Activated CD4-positive, alpha-beta T cell treated with anti-CD3 and anti-CD28 coated beads, Interleukin-2, amount 10 ng/mL, durations not matched to agents 7 days and 5 days (primary cell): ENCODE measurements at regions not wholly inside any gene's neighbourhood (a gene's known extent, or its start where the extent isn't known, plus 50 kb on each side); places are given as distances from the start of the nearest gene placed in this dataset.
"Not testable (repeated sequence)": the region's sequence is repeated elsewhere in the genome, so short reads cannot be mapped to it uniquely, and the experiment has no call there.

Experiments used
- CTCF ChIA-PET: fragments of 350-600 bp; sonication (Branson Sonifier 250); formaldehyde crosslinking; loops from one replicate; lab custom pipeline; 2021; ENCODE audit warnings: antibody characterized with exemption; lab: Charles Lee
- POLR2A ChIA-PET: fragments of 350-600 bp; sonication (Branson Sonifier 250); formaldehyde crosslinking; loops from one replicate; lab custom pipeline; 2021; ENCODE audit warnings: antibody characterized with exemption; lab: Charles Lee
- DNase-seq: peaks from one replicate; pipeline ENCODE4 v3.0.0-alpha.2; 2020
- H3K27ac Mint-ChIP-seq: one replicate; pipeline ENCODE4 v1.8.0; 2021; ENCODE audit warnings: mild to moderate bottlenecking, moderate library complexity, mixed read lengths
- H3K27me3 Mint-ChIP-seq: one replicate; pipeline ENCODE4 v1.8.0; 2021; ENCODE audit warnings: mixed read lengths
- H3K36me3 Mint-ChIP-seq: one replicate; pipeline ENCODE4 v1.8.0; 2021; ENCODE audit warnings: low read depth, mixed read lengths
- H3K4me1 Mint-ChIP-seq: one replicate; pipeline ENCODE4 v1.8.0; 2021; ENCODE audit warnings: mixed read lengths
- H3K4me3 Mint-ChIP-seq: one replicate; pipeline ENCODE4 v1.8.0; 2021; ENCODE audit warnings: mild to moderate bottlenecking, moderate library complexity, mixed read lengths
- H3K9me3 Mint-ChIP-seq: one replicate; pipeline ENCODE4 v1.8.0; 2021; ENCODE audit warnings: mixed read lengths

DNA sequence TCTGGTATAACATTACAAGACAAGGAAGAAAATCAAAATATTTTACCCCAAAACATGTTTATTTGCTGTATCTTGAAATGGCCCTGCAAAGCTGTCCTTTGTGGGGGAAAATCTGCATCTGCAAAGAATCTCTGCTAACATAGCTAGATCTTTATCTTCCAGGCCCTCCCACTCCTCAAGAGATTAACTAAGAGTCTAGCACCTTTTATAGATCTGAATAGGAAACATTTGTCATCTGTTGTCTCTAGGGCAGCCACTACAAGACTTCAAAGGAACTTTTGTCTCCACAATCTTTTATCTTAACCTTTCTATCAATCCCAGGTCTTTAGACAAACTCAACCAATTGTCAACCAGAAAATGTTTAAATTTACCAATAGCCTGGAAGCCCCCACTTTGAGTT lies 427.6 kb upstream of the ID2 start:
- Mint-ChIP-seq H3K9me3 (peaks cover 12% of the 10 kb centered on the region), H3K4me1 (peaks cover 10% of the 10 kb centered on the region)
- POLR2A ChIA-PET, DNase-seq, H3K36me3 Mint-ChIP-seq, H3K27me3 Mint-ChIP-seq, H3K27ac Mint-ChIP-seq, H3K4me3 Mint-ChIP-seq: not testable (repeated sequence)
- CTCF ChIA-PET, result interaction anchor here (1.0 to 1.4 kb wide), 2 partner anchors 10 to 17 kb away, joined by 4 read pairs; no protein-coding TSS in a partner anchor

DNA sequence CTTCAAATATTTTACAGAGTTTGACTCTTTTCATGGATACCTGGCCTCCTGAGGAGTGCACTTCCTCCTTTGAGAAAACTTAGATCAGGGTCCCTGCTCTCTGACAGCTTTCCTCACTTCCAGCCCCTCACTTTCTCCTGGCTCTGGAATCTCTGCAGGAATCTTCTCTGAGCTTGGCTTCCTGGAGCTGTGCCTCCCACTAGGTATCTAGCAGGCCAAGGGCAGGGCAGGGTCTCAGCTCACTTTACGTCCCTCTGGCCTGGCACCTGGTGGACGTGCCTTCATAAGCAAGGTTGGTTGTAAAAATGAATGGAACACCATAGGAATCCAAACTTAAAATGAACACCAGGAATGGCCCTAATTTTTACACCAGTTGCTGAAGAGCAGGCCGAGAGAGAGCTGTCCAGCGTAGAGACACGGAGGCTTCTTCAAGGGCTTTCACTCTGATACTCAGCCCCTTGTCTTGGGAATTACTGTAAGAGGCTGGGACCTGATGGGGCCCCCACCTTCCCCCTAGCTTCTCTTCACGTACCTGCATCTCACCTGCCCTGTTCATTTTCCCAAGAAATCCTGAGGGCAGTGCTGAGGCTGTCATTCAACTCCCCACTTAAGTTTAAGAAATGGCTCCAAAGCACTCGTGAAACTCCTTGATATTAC lies 426.9 kb upstream of the ID2 start:
- POLR2A ChIA-PET, result no interaction called here
- Mint-ChIP-seq H3K36me3 (peaks cover 6% of the 10 kb centered on the region), H3K4me3 (no peak overlapping the region), H3K27me3 (no peaks in the 10 kb centered on the region), H3K9me3 (peaks cover 10% of the 10 kb centered on the region), H3K27ac (no peak overlapping the region), H3K4me1 (peaks cover 10% of the 10 kb centered on the region)
- DNase-seq, result no peak
- CTCF ChIA-PET, result interaction anchor here (1.0 kb wide), 1 partner anchor 38 kb away, joined by 3 read pairs; no protein-coding TSS in a partner anchor

DNA sequence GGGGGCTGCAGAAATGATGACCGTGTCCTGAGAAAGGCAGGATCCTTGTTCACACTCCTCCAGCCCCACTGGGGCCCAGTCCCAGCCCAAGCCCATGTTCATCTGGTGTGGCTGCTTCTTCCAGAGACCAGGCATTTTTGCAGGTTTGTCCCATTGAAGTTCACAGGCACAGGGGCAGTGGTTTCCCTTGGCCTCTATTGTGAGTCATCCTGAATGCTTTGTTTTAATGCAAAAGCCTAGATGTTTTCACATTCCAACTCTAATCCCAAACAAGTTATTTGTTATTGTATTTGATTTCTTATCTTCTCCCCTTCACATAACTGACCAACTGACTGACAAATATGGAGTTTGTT lies 426.4 kb upstream of the ID2 start:
- Mint-ChIP-seq H3K27me3 (no peaks in the 10 kb centered on the region), H3K4me3 (no peak overlapping the region), H3K36me3 (peaks cover 6% of the 10 kb centered on the region), H3K27ac (no peak overlapping the region), H3K4me1 (peaks cover 10% of the 10 kb centered on the region), H3K9me3 (peaks cover 9% of the 10 kb centered on the region)
- no peak for DNase-seq
- CTCF ChIA-PET, result interaction anchor here (1.0 kb wide), 1 partner anchor 38 kb away, joined by 3 read pairs; no protein-coding TSS in a partner anchor
- POLR2A ChIA-PET, result no interaction called here

GRCh38 chr2:8256905-8257304 lies 425.0 kb upstream of the ID2 start:
- POLR2A ChIA-PET, result no interaction called here
- H3K4me3 Mint-ChIP-seq, result no peak overlapping the region

DNA sequence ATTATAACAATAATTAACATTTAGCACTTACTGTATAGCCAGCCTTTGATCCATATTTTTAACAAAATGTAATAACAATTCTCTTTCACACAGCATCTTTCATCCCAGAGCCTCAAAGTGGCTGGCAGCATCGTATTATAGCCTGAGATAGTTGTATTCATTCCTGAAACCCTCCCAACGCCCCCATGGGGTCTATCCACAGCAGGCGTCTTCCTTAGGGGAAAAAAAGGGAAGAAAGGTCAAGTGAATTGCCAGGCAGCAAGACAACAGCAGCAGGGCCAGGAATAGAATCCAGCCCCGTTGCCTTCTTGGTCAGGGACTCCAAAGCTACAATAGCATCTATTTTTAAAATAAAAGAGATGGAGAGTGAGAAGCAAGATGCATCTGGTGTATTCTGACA lies 424.4 kb upstream of the ID2 start:
- H3K27me3 Mint-ChIP-seq, result peaks cover 3% of the 10 kb centered on the region
- DNase-seq, result no peak
- no peak overlapping the region for H3K27ac Mint-ChIP-seq
- peaks cover 6% of the 10 kb centered on the region for H3K36me3 Mint-ChIP-seq
- ChIA-PET POLR2A (interaction anchor here (0.7 kb wide), 1 partner anchor 37 kb away, joined by 4 read pairs; no protein-coding TSS in a partner anchor), CTCF (interaction anchor here (1.2 kb wide), 1 partner anchor 18 kb away, joined by 3 read pairs; no protein-coding TSS in a partner anchor)
- no peak overlapping the region for H3K4me3 Mint-ChIP-seq
- peaks cover 10% of the 10 kb centered on the region for H3K4me1 Mint-ChIP-seq
- H3K9me3 Mint-ChIP-seq, result peaks cover 2% of the 10 kb centered on the region

More at GRCh38 chr2:8256905-8257304, 425.0 kb upstream of the ID2 start:
- DNase-seq, result no peak
- CTCF ChIA-PET, result no interaction called here
- Mint-ChIP-seq H3K27ac (no peak overlapping the region), H3K9me3 (peaks cover 2% of the 10 kb centered on the region), H3K27me3 (peaks cover 3% of the 10 kb centered on the region), H3K4me1 (peaks cover 10% of the 10 kb centered on the region), H3K36me3 (peaks cover 6% of the 10 kb centered on the region)

DNA sequence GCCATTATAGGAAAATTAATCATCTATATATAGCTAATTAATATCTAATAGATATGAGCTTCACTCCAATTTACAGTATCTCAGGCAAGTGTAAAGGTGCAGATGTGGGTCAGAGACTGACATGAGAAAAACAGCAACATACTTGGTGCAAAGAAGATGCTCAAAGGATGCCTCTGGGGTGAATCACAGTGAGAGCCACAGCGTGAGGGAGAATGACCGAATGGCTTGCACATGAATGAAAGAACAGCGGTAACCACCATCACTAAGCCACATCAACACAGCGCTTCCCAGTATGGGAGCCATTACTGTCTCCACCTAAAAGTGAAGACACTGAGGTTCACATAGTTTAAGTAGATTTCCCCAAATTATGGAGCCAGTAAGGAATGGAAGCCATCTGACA lies 423.4 kb upstream of the ID2 start:
- peaks cover 3% of the 10 kb centered on the region for H3K27me3 Mint-ChIP-seq

DNA sequence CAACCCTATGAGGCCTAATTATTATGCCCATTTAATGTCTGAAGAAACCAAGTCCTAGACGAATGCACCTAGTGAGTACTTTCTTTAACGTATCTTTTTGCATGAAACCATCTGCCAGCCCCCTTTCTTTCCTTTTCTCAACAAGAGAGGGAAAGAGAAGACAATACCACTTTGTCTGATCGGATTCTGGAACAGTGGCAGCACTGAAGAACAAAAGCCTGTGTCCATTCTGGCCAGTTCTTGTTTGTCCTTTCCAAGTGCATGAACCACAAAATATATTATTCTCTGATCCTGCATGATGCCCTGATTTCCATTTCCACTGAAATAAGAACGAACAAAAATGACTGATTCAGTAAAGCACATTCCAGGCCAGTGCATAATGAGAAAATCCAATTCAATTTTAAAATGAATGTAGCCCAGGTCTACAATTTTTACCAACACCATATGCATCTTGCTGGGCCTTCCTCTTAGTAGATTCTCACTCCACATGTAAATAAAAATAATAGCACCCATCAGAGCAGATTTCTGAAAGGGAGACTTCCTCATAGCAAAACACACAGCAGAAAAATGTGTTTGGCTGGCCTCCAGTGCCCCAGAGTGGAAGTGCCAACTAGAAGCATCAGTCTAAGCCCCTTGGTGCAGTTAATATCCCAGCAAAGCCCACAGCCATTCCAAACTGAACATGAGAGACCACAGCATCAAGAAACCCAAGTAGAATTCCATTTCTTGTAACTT lies 422.6 kb upstream of the ID2 start:
- Mint-ChIP-seq H3K4me3 (no peak overlapping the region), H3K27ac (no peak overlapping the region), H3K9me3 (no peaks in the 10 kb centered on the region), H3K27me3 (peaks cover 3% of the 10 kb centered on the region), H3K4me1 (peaks cover 3% of the 10 kb centered on the region), H3K36me3 (peaks cover 2% of the 10 kb centered on the region)
- CTCF ChIA-PET, result interaction anchor here (1.4 kb wide), 1 partner anchor 233 kb away, joined by 5 read pairs; no protein-coding TSS in a partner anchor
- POLR2A ChIA-PET, result no interaction called here
- no peak for DNase-seq

More for the DNA sequence above, 423.4 kb upstream of the ID2 start:
- ChIA-PET CTCF (interaction anchor here (1.2 kb wide), 1 partner anchor 19 kb away, joined by 3 read pairs; no protein-coding TSS in a partner anchor), POLR2A (interaction anchor here (0.7 kb wide), 1 partner anchor 38 kb away, joined by 4 read pairs; no protein-coding TSS in a partner anchor)
- H3K9me3 Mint-ChIP-seq, result peaks cover 2% of the 10 kb centered on the region
- H3K36me3 Mint-ChIP-seq, result peaks cover 6% of the 10 kb centered on the region
- H3K4me1 Mint-ChIP-seq, result peaks cover 10% of the 10 kb centered on the region
- no peak overlapping the region for H3K4me3 Mint-ChIP-seq
- H3K27ac Mint-ChIP-seq, result no peak overlapping the region
- DNase-seq, result no peak

DNA sequence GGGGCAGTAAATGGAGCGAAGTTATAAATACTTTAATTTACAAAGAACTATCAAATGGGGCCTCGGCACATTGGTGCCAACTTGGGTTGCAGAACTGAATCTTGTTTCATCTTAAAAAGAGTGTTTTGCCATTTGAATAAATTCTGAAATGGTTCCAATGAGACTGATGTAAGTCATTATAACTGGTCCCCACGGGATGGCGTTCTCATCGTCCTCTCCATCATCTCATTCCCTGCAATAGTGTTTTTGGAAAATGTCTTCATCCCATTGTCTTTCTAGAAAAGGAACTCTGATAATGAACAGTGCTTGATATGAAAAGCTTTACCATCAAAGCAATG lies 422.0 kb upstream of the ID2 start:
- H3K36me3 Mint-ChIP-seq, result peaks cover 2% of the 10 kb centered on the region
- H3K4me3 Mint-ChIP-seq, result no peak overlapping the region
- ChIA-PET POLR2A (no interaction called here), CTCF (interaction anchor here (1.2 to 1.4 kb wide), 2 partner anchors 41 to 233 kb away, joined by 3 to 5 read pairs; no protein-coding TSS in a partner anchor)
- H3K27me3 Mint-ChIP-seq, result peaks cover 3% of the 10 kb centered on the region
- DNase-seq, result no peak
- H3K9me3 Mint-ChIP-seq, result no peaks in the 10 kb centered on the region
- H3K27ac Mint-ChIP-seq, result no peak overlapping the region
- H3K4me1 Mint-ChIP-seq, result no peaks in the 10 kb centered on the region

DNA sequence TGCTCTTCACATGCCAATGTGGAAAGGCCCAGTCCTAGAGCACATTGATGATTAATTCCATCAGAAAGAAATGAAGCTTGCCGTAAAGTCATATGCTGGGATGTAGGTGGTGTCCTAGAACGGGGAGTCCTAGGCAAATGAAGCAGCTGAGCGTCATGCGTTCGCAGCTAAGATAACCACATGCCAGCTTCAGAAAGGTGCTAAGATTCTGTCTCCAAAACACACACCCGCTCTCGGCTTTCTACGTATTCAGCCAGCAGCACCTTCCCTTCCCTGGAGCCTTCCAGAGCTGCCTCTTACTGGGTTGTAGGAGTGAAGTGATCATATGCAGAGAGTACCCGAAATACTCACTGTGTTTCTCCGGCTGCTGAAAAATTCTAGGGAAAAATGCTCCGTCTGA lies 421.6 kb upstream of the ID2 start:
- Mint-ChIP-seq H3K36me3 (peaks cover 2% of the 10 kb centered on the region), H3K4me3 (no peak overlapping the region), H3K27me3 (peaks cover 3% of the 10 kb centered on the region), H3K27ac (no peak overlapping the region), H3K9me3 (no peaks in the 10 kb centered on the region), H3K4me1 (no peaks in the 10 kb centered on the region)
- CTCF ChIA-PET, result interaction anchor here (0.6 to 1.8 kb wide), 4 partner anchors 9 to 234 kb away, joined by 3 to 5 read pairs (median 4); no protein-coding TSS in a partner anchor
- POLR2A ChIA-PET, result no interaction called here
- DNase-seq, result no peak

DNA sequence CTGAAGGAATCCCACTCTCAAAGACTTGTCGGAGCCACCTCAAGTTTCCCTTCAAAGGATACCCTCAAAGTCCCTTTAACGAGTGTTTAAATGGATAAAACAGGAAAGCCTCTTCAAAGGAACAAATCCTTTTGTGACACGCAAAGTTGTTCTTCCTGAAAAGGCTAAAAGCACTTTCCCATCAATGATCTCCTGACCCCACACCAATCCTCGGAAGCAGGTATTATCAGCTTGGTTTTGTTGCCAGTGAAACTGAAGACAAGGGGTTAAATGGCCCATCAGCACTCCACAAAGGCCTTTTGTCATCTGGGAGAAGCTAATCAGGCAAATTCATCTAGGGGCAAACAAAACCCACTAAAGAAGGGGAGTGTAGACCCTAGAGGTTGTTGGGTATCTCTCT lies 418.0 kb upstream of the ID2 start:
- H3K9me3 Mint-ChIP-seq, result no peaks in the 10 kb centered on the region
- POLR2A ChIA-PET, result no interaction called here
- no peak for DNase-seq
- H3K36me3 Mint-ChIP-seq, result peaks cover 2% of the 10 kb centered on the region
- H3K27ac Mint-ChIP-seq, result no peak overlapping the region
- CTCF ChIA-PET, result interaction anchor here (0.6 to 1.4 kb wide), 3 partner anchors 10 to 145 kb away, joined by 3 to 4 read pairs (median 4); no protein-coding TSS in a partner anchor
- peaks cover 3% of the 10 kb centered on the region for H3K27me3 Mint-ChIP-seq
- H3K4me3 Mint-ChIP-seq, result no peak overlapping the region
- no peaks in the 10 kb centered on the region for H3K4me1 Mint-ChIP-seq

GRCh38 chr2:8264981-8265380 lies 416.9 kb upstream of the ID2 start:
- no peaks in the 10 kb centered on the region for H3K4me1 Mint-ChIP-seq
- H3K4me3 Mint-ChIP-seq, result no peak overlapping the region
- H3K27me3 Mint-ChIP-seq, result peaks cover 3% of the 10 kb centered on the region
- DNase-seq, result no peak
- H3K27ac Mint-ChIP-seq, result no peak overlapping the region
- H3K9me3 Mint-ChIP-seq, result peaks cover under 1% of the 10 kb centered on the region
- ChIA-PET CTCF (interaction anchor here (1.4 kb wide), 2 partner anchors 10 to 20 kb away, joined by 3 read pairs; no protein-coding TSS in a partner anchor), POLR2A (no interaction called here)
- peaks cover 2% of the 10 kb centered on the region for H3K36me3 Mint-ChIP-seq

DNA sequence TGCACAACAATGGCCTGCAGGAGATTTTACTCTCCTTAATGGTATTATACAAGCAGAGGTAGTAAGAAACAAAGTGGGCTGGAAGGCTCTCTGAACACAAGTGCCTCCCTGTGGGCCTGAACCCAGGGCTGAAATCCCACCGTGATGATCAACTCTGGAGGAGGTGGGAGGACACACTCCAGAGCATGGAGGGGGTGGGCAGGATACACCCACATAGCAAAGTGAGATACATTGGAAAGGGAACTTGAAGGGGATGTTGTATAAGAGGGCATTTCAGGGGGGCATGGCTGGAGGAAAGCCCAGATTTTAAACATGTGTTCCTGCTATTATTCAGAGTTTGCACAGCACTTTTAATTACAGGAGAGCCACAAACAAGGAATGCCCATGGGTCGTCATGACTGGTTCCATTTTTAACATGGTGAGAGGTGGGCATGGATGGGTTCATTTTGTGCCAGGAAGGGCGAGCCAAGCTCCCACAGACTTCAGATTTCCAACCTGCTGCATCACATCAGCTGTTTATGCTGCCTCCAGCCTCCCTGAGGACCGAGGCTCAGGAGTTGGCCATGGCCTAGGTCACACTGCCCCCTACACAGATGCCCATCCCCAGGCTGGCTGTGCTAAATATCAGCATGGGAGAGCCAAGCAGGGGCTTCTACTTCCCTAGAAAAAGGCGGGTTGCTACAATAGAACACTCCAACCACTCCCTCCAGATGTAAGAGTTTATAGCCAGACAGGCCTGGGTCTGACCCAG lies 416.2 kb upstream of the ID2 start:
- H3K27ac Mint-ChIP-seq, result no peak overlapping the region
- no peak overlapping the region for H3K4me3 Mint-ChIP-seq
- POLR2A ChIA-PET, result no interaction called here
- no peak for DNase-seq
- CTCF ChIA-PET, result interaction anchor here (1.4 kb wide), 2 partner anchors 9 to 20 kb away, joined by 3 read pairs; no protein-coding TSS in a partner anchor
- peaks cover 7% of the 10 kb centered on the region for H3K9me3 Mint-ChIP-seq
- no peaks in the 10 kb centered on the region for H3K4me1 Mint-ChIP-seq
- peaks cover 2% of the 10 kb centered on the region for H3K36me3 Mint-ChIP-seq
- H3K27me3 Mint-ChIP-seq, result peaks cover 3% of the 10 kb centered on the region
